DND-41 (cell line): ENCODE measurements at regions not wholly inside any gene's neighbourhood (a gene's known extent, or its start where the extent isn't known, plus 50 kb on each side); places are given as distances from the start of the nearest gene placed in this dataset.
"Not testable (repeated sequence)": the region's sequence is repeated elsewhere in the genome, so short reads cannot be mapped to it uniquely, and the experiment has no call there.

Experiments used
- ATAC-seq: fragments of 200-7000 bp; cut with Tn5 transposase; 3 replicates; pipeline ENCODE4 v1.9.1; 2021; ENCODE audit warnings: low read depth; ENCODE audit not compliant: insufficient read depth
- DNase-seq: peaks from one replicate; pipeline ENCODE4 v3.0.0-alpha.2; 2020
- H2AFZ ChIP-seq: 2 replicates; pipeline ENCODE4 v1.6.0; 2012; ENCODE audit warnings: low read depth, low read length
- H3K27ac ChIP-seq: 2 replicates; pipeline ENCODE4 v1.5.1; 2012; ENCODE audit warnings: low read length, inconsistent platforms
- H3K27me3 ChIP-seq: fragments of 200-600 bp; sonication (generic); 2 replicates; pipeline ENCODE4 v1.6.0; 2012; ENCODE audit warnings: low read length, mild to moderate bottlenecking, inconsistent platforms; ENCODE audit not compliant: insufficient read depth, poor library complexity
- H3K36me3 ChIP-seq: 2 replicates; pipeline ENCODE4 v1.5.1; 2012; ENCODE audit warnings: low read length, inconsistent platforms; ENCODE audit not compliant: insufficient read depth
- H3K4me1 ChIP-seq: 2 replicates; pipeline ENCODE4 v1.5.1; 2012; ENCODE audit warnings: mild to moderate bottlenecking, low read length; ENCODE audit not compliant: insufficient read depth
- H3K4me2 ChIP-seq: 2 replicates; pipeline ENCODE4 v1.6.0; 2012; ENCODE audit warnings: mild to moderate bottlenecking, moderate library complexity, low read length, inconsistent platforms; ENCODE audit not compliant: insufficient read depth
- H3K4me3 ChIP-seq, 2 experiments: fragments of 200-600 bp in 1 of 2; shearing (Covaris generic) in 1 of 2; 2 replicates each; pipeline ENCODE4 v1.5.1; 2012 to 2016; ENCODE audit warnings: inconsistent platforms in 2 of 2, low read length in 2 of 2, mild to moderate bottlenecking in 2 of 2, low read depth in 1 of 2, moderate library complexity in 1 of 2
- H3K79me2 ChIP-seq: 2 replicates; pipeline ENCODE4 v1.6.0; 2012; ENCODE audit warnings: low read length, inconsistent platforms; ENCODE audit not compliant: insufficient read depth
- H3K9ac ChIP-seq: 2 replicates; pipeline ENCODE4 v1.6.0; 2012; ENCODE audit warnings: low read depth, mild to moderate bottlenecking, inconsistent platforms, low read length, moderate library complexity
- H3K9me3 ChIP-seq: 2 replicates; pipeline ENCODE4 v1.5.1; 2012; ENCODE audit warnings: low read length, moderate library complexity, mild to moderate bottlenecking, inconsistent platforms; ENCODE audit not compliant: insufficient read depth, severe bottlenecking
- H4K20me1 ChIP-seq: 2 replicates; pipeline ENCODE4 v1.6.0; 2012; ENCODE audit warnings: low read length; ENCODE audit not compliant: insufficient read depth
- EZH2 ChIP-seq: IDR thresholded peaks from 3 replicates; pipeline ENCODE4 v1.6.1; 2012; ENCODE audit warnings: borderline replicate concordance, low read depth, mild to moderate bottlenecking, moderate library complexity, low read length, inconsistent platforms; ENCODE audit not compliant: severe bottlenecking
- TF ChIP-seq, protein P1 (sequence below): IDR thresholded peaks from 2 replicates; pipeline ENCODE4 v1.5.1; 2012; ENCODE audit warnings: borderline replicate concordance, low read length, moderate library complexity, mild to moderate bottlenecking; ENCODE audit not compliant: poor library complexity, severe bottlenecking; ENCODE audit errors: extremely low read depth

DNA sequence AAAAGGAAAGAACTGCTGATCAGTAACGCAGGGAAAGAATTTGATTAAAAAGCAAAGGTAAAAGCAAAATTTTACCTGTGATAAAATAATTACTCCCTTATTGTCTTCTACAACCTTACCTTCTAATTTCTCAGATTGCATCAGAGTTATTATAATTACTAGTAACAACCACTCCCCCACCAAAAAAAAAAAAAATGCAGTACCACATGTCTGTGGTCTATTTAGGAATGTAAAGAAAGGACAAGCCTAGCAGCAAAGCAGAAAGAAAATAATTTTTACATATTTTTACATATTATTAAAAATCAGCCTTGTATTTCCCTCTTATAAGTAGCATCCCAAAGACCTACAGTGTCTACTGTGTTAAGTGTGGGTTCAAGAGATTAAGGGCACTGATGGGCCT lies 430.4 kb downstream of the TFEC start:
- Histone ChIP-seq H2AFZ (no peak overlapping the region), H3K4me3 (no peak overlapping the region), H3K79me2 (no peaks in the 10 kb centered on the region), H3K4me1 (no peaks in the 10 kb centered on the region), H3K9me3 (no peaks in the 10 kb centered on the region), H3K4me2 (no peak overlapping the region), H3K36me3 (no peaks in the 10 kb centered on the region), H3K9ac (no peak overlapping the region), H4K20me1 (no peaks in the 10 kb centered on the region), H3K27ac (no peak overlapping the region), H3K27me3 (no peaks in the 10 kb centered on the region)
- TF ChIP-seq EZH2: no peak
- no peak for ATAC-seq
- DNase-seq: no peak

DNA sequence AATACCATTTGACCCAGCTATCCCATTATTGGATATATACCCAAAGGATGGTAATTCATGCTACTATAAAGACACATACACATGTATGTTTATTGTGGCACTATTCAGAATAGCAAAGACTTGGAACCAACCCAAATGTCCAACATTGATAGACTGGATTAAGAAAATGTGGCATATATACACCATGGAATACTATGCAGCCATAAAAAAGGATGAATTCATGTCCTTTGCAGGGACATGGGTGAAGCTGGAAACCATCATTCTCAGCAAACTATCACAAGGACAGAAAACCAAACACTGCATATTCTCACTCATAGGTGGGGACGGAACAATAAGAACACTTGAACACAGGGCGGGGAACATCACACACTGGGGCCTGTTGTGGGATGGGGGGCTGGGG lies 431.4 kb downstream of the TFEC start:
- H3K4me1 ChIP-seq, H4K20me1 ChIP-seq, H3K4me2 ChIP-seq, H3K4me3 ChIP-seq, H3K27ac ChIP-seq, H3K36me3 ChIP-seq, H2AFZ ChIP-seq, ATAC-seq, H3K9ac ChIP-seq, DNase-seq, H3K9me3 ChIP-seq, H3K79me2 ChIP-seq, H3K27me3 ChIP-seq: not testable (repeated sequence)

DNA sequence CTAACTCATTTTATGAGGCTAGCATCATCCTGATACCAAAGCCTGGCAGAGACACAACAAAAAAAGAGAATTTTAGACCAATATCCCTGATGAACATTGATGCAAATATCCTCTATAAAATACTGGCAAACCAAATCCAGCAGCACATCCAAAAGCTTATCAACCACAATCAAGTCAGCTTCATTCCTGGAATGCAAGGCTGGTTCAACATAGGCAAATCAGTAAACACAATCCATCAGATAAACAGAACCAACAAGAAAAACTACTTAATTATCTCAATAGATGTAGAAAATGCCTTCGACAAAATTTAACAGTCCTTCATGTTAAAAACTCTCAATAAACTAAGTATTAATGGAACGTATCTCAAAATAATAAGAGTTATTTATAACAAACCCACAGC lies 433.3 kb downstream of the TFEC start:
- H3K27me3 ChIP-seq, H3K9me3 ChIP-seq, H3K4me1 ChIP-seq, H3K27ac ChIP-seq, H3K4me2 ChIP-seq, DNase-seq, ATAC-seq, H3K36me3 ChIP-seq, H3K9ac ChIP-seq, H4K20me1 ChIP-seq, H2AFZ ChIP-seq, H3K4me3 ChIP-seq, H3K79me2 ChIP-seq: not testable (repeated sequence)

DNA sequence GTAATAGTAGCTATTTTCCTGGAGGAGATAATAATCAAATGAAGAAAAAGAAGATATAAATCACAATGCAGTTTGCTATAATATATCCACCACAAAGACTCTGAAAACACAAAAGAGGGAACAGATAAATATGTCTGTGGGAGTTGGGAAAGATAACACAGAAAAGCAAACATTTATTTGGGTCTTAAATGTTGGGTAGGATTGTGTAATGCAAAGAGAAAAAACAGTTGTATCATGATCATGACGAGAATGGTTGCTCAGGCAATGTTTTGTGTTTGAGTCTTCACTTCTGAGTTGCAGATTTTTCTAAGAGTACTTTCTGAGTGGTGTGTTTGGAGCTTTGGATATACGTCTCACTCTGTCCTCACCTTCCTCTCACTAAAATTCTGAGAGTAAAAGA lies 437.5 kb downstream of the TFEC start:
- Histone ChIP-seq H3K4me3 (no peak overlapping the region), H3K79me2 (no peaks in the 10 kb centered on the region), H3K27ac (no peak overlapping the region), H3K9me3 (no peaks in the 10 kb centered on the region), H3K4me2 (no peak overlapping the region), H4K20me1 (no peaks in the 10 kb centered on the region), H3K36me3 (no peaks in the 10 kb centered on the region), H3K9ac (no peak overlapping the region), H3K4me1 (no peaks in the 10 kb centered on the region), H2AFZ (no peak overlapping the region), H3K27me3 (no peaks in the 10 kb centered on the region)
- DNase-seq (no peak), ATAC-seq (no peak)
- TF ChIP-seq, protein P1, sequence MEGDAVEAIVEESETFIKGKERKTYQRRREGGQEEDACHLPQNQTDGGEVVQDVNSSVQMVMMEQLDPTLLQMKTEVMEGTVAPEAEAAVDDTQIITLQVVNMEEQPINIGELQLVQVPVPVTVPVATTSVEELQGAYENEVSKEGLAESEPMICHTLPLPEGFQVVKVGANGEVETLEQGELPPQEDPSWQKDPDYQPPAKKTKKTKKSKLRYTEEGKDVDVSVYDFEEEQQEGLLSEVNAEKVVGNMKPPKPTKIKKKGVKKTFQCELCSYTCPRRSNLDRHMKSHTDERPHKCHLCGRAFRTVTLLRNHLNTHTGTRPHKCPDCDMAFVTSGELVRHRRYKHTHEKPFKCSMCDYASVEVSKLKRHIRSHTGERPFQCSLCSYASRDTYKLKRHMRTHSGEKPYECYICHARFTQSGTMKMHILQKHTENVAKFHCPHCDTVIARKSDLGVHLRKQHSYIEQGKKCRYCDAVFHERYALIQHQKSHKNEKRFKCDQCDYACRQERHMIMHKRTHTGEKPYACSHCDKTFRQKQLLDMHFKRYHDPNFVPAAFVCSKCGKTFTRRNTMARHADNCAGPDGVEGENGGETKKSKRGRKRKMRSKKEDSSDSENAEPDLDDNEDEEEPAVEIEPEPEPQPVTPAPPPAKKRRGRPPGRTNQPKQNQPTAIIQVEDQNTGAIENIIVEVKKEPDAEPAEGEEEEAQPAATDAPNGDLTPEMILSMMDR: no peak
- TF ChIP-seq EZH2: no peak

DNA sequence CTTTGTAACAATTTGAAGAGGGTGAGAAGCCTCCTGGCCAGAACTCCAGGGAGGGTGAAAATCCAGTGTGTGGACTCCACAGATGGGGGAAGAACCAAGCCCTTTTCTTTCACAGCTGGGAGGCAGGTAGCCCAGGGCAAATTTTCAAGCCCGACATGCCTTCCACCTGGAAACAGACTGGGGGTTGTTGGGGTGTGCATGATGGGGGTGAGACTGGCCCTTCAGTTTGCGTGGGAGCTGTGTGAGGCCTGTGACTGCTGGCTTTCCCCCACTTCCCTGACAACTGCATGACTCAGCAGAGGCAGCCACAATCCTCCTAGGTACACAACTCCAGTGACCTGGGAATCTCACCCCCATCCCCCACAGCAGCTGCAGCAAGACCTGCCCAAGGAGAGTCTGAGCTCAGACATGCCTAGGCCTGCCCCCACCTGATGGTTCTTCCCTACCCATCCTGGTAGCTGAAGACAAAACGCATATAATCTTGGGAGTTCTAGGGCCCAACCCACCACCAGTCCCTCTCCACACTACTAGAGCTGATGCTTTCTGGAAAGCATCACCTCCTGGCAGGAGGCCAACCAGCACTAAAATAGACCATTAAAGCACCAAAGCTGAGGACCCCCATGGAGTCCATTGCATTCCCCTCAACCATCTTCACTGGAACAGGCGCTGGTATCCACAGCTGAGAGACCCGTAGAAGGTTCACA lies 445.4 kb downstream of the TFEC start:
- no peaks in the 10 kb centered on the region for H3K36me3 ChIP-seq
- no peaks in the 10 kb centered on the region for H3K4me1 ChIP-seq
- H3K27ac ChIP-seq: no peak overlapping the region
- no peaks in the 10 kb centered on the region for H4K20me1 ChIP-seq
- no peaks in the 10 kb centered on the region for H3K9me3 ChIP-seq
- no peaks in the 10 kb centered on the region for H3K27me3 ChIP-seq
- TF ChIP-seq, protein P1: no peak
- TF ChIP-seq EZH2: no peak
- H3K4me2 ChIP-seq: no peak overlapping the region
- no peak overlapping the region for H2AFZ ChIP-seq
- no peak overlapping the region for H3K4me3 ChIP-seq
- no peak overlapping the region for H3K9ac ChIP-seq
- ATAC-seq: no peak
- DNase-seq: no peak
- no peaks in the 10 kb centered on the region for H3K79me2 ChIP-seq
